HG02970 (cell line): ENCODE measurements at regions not wholly inside any gene's neighbourhood (a gene's known extent, or its start where the extent isn't known, plus 50 kb on each side); places are given as distances from the start of the nearest gene placed in this dataset.

Source experiments
- ATAC-seq: cut with Tn5 transposase; IDR thresholded peaks from one replicate; pipeline ENCODE4 v1.9.1; 2021; ENCODE audit warnings: mild to moderate bottlenecking, moderate library complexity, moderate number of reproducible peaks; ENCODE audit not compliant: unreplicated experiment, low FRiP score

DNA sequence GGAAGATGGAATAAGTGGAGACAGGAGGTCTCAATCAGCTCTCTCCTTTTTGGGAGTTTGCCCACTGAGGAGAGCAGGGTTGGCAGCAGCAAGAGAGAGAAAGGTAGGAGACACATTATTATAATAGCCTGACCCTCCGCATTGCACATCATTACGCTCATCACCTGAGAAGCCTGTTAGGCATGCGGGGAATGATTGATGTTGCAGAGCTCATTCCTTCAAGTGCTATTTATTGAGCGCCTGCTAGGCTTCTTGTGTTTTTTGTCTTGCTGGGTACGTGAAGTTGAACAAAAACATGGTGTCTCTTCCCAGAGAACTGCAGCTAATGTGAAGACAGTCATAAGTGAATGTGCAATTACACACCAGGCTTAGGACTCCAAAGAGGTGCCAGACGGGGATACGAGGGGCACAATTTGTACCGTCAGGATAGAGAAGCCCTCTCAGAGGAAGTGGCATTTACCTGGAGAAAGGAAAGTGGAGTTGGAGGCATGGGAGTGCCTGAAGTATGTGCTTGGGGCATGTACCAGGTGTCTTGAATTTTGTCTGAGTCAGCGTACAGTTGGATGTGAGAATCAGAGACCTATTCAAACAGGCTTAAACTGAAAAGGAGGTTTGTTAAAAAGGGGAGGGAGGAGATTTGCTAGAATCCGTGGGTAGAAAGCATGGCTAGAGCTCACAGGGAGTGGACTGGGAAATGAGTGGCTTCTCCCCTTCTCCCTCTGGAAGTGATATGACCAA lies 90.2 kb upstream of the SOD3 start:
- ATAC-seq, result no peak

DNA sequence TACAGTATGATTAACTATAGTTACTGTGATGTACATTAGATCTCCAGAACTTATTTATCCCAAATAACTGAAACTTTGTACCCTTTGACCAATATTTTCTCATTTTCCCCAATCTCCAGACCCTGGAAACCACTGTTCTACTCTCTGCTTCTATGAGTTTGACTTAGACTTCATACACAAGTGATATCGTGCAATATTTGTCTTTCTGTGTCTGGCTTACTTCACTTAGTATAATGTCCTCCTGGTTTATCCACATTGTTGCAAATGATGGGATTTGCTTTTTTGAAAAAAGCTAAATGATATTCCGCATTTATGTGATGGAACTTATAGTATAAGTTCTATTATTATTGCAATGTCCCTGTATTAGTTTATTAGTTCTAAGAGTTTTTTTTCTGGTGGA lies 81.8 kb upstream of the SOD3 start:
- no peak for ATAC-seq

DNA sequence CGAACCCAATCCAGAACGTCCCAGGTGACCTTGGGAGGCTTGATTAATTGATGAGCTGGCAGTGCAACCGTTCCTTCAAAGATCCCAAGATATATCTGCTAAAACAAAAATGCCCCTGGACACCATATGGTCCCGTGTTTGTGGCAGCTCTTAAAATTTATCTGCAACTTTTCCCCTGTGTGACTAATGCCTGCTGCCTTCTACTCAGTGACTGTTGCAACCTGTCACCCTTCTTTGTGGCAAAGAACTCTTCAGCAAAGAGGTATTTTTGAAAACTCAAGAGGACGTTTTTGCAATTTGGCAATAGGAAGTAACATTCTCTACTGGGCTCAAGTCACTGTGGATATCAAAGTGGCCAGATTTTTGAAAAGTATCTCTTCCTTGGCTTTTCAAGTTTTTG lies 75.8 kb upstream of the SOD3 start:
- no peak for ATAC-seq

DNA sequence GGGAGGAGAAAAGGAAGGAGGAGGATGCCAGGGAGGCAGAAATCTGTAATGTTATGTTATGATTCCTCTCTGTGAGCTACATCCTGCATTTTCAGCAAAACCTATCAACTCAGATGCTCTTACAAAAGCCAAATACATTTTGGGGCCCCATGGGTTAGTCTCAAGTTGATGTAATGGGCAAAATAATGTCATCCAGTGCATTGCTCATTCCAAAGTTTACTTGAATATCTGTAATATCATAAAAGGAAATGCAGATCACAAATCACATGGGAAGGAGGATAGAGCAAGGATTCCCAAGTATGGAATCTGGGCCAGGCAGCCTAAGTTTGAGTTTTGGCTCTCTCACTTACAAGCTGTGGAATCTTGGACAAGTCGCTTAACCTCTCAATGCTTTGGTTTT lies 74.9 kb upstream of the SOD3 start:
- no peak for ATAC-seq

DNA sequence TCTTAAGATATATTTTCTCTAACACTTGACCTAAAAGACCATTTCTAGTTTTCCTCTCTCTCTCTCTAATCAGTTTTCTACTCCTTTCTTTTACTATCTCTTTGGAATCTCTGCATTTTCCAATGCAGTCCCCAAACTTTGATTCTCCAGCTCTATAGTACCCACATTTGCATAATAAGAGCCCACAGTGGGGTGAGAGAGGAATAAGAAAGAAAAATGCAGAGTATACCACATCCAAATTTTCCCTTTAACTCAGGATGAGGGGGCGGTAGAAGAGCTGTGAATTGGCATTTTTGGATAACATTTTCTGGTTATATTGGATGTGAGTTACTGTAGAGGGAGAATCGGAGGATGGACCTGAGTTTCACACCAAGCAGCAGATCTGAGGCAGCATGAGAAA lies 74.4 kb upstream of the SOD3 start:
- ATAC-seq, result no peak

DNA sequence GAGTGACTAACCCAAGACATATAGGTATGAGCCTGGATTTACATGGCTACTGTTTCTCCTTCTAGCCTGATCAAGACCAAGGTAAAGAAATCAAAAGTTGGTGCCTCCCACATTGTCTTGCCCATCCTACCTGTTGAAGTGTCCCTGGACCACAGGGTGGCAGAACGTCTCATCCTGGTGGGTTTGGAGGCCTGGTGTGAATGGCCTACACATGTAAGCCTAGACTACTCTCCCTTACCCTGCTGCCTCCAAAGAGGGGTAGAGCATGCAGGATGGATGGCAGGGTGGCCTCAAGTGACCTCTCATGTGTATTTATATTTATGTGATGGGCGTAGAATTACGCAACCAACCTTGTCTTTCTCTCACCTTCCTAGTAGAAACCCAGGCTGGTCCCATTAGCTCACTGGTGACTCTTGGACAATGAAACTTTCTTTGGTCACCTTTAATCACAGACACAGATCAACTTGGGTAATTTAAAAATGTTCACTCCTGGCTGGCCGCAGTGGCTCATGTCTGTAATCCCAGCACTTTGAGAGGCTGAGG lies 73.3 kb upstream of the SOD3 start:
- ATAC-seq, result no peak

DNA sequence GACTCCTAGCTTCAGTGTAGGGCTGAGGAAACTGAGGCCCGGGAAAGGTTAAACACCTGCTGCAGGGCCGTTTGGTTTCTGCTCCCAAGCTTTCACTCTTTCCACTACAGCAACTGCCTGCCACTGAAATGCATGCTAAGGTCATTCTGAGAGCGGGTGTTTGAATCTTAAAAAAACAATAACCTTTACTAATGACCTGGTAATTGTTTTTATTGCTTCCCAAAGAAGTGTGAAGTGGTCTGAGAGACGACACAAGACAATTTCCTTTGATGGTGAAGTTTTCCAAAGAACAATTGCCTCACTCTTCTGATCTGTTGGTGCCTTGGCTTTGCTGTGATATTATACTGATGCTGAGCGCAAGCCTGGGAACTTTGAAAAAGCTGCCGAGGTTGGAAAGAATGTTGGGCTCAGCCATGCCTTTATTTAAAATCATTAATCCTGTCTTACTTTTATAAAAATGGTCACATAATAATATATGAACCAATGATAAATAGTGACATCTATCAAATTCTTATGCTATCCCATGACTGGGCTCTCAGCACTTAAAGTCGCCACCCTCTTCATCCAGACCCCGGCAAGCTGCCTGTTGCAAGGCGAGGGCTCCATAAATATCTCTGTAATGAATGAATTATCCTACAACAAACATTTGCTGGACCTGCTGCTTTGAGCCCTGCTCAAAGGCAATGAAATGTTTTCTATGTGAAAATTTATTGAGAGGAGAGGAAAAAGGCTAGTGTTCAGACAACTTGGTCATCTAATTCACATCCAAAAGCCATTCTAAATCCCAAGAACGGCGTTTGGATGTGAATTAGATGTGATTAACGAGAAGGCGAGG lies 67.8 kb upstream of the SOD3 start:
- ATAC-seq, result no peak

DNA sequence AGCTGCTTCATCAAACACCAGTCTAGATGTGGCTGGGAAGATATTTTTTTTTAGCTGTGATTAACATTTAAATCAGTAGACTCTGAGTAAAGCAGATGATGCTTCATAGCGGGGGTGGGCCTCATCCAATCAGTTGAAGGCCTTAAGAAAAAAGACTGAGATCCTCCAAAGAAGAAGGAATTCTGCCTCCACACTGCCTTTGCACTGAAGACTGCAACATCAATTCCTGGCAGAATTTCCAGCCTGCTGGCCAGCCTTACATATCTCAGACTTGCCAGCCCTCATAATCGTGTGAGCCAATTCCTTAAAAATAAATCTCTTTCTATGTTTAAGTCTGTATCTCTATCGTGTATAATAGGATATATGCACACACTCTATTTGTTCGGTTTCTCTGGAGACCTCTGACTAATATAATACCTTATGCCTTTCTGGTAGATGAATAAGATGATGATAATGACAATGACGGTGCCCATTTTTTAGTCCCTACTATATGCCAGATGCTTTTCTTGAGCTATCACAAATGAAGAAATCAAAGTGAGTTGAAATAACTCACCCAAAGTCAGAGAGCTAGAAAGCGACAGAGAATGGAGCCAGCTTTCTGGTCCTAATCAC lies 66.1 kb upstream of the SOD3 start:
- ATAC-seq, result no peak

DNA sequence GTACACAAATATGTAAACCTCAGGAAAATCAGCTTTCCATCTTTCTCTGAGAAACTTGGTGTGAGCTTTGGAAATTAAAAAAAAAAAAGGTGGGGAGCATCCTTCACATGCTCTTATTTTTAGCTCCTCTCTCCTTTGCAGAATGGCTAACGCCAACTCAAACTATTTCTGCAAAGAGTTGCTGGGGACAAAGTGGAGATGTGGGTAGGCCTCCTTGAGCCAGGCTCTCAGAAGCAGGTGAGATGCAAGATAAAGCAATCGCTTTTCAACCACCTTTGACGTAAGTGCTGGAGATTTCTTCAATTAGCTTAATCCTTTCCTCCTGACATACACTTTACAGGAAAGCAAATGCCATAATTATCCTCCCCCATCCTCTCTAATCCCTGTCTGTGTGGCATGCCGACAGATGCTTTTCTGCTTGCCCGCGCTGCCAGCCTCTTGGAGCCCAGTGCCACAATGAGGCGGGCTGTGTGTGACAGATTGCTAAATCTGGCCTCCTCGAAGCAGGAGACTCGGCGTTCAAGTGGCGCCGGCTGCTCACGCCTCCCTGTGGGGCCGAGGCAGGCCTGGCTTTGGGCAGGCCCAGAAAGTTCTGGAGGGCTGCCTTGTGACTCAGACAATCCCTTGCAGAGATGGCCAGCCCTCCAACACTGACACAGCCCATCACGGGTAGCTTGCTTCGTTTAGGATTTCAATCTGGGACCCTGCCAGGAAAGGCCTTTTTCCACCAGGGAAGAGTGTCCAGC lies 64.9 kb upstream of the SOD3 start:
- ATAC-seq, result no peak

DNA sequence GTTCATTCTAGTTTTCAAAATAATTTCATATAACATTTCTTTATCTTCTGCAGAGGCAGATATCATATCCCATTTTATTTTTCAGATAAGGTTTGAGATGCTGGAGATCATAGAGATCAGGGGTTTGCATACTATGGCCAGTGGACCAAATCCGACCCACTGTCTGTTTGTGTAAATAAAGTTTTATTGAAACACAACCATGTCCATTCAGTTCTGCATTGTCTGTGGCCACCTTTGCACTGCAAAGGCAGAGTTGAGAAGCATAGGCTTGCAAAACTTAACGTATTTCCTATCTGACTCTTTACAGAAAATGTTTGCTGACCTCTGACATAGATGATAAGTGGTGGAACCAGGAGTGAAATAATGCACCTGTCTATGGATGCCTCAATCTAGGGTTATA lies 63.9 kb upstream of the SOD3 start:
- no peak for ATAC-seq

DNA sequence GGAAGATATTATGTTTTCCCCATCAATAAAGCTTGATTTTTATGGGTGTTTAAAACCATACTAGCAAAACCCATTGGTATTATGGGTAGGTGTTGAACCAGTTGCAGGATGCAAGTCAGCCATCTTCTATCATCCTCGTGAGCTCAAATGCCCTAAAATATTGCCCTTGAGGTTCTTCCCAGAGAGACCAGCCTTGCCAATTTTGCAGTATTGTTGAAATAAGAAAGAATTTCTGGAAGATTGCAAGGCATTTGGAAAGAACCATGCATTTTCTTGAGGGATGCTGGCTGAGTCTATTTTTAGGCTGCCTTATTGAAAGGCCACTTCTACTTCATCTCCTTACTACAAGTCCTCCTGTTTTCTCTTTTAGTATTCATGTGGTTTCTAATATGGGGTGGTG lies 60.9 kb upstream of the SOD3 start:
- ATAC-seq, result no peak

DNA sequence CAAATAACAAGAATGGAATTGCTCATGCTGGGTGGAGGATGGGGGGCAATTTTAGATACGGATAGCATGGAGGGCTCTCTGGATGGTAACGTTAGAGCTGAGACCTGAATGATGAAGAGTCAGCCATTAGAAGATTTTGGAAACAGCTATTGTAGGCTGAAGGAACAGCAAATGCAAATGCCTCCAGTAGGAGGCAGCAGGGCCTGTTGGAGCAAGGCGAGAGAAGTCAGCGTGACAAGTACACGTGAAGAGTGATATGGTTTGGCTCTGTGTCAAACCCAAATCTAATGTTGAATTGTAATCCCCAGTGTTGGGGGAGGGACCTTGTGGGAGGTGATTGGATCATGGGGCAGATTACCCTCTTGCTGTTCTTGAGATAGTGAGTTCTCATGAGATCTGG lies 59.3 kb upstream of the SOD3 start:
- no peak for ATAC-seq

DNA sequence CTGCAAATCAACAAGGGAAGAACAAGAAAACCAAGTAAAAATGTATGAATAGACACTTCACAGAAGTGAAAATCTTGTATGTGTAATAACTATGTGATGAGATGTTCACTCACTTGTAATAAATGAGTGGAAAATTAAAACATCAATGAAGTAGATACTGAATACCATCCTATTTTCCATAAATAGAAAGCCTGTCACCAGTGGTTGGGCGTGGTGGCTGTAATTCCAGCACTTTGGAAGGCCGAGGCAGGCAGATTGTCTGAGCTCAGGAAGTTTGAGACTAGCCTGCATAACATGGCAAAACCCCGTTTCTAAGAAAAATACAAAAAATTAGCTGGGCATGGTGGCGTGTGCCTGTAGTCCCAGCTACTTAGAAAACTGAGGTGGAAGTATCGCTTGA lies 53.5 kb upstream of the SOD3 start:
- ATAC-seq, result no peak

DNA sequence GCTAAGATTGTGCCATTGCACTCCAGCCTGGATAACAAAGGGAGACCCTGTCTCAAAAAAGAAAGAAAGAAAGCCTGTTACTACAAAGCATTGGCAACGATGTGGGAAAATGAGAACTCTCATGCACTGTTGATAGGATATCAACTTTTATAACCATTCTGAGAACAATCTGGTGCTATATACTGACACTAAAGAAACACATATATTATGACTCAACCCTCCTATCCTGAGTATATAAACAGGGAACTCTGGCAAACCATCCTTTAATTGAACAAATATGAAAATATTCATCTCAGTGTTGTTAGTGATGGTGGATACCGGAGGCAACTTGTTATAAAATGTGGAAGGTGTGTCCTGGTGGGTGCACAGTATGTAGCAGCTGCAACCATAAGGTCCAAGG lies 53.0 kb upstream of the SOD3 start:
- ATAC-seq, result no peak

DNA sequence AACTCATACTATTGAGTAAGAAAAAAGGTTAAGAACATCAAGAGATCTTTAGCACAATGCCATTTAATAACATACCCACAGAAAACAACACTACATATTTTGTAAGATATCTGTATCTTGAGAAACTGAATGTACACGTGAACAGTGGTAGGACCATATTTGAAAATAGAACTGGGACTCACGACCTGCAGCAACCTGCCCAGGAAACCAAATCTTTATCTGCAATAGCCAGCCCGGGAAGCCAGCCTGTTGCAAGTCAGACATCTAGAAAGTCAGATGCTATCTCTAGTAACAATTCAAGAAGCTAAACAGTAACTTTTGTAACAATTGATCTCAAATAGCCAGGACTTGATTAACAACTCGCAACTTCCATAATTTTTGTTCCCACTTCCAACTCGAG lies 52.6 kb upstream of the SOD3 start:
- ATAC-seq, result no peak

DNA sequence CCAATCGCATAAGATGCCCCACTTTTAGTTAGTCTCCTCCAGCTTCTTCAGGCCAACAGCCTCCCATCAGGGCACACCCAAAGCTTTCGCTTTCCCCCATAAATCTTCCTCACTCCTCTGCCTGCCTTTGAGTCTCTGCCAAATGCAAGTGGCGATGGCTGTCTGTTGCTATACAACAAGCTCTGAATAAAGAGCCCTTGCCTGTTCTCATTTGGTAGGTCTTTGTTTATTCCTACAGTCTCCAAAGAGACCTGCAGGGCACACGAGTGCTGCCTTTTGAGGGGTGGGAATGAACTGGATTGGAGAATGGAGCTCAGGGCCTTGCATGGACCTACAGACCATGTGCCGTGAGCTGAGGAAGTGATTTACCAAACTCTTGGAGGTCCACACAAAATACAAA lies 52.2 kb upstream of the SOD3 start:
- ATAC-seq, result no peak

DNA sequence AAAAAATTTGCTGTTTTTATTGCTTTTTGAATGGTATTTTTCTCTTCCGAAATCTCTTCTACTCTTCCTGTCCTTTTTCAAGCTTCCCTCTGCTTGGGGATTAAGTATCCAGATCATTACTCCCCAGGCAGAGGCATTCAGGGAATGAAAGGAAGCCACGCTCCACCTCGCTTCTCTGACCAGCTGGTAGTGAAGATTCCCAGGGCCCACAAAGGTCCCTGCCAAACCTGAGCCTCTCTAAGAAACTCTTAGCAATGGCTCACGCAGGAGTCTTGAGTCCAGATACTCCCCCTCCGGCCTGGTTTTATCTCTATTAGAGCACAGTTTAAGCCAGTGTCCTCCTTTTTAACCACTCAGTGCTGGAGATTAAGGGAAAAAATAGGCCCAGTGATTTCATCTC lies 51.4 kb upstream of the SOD3 start:
- ATAC-seq, result no peak

DNA sequence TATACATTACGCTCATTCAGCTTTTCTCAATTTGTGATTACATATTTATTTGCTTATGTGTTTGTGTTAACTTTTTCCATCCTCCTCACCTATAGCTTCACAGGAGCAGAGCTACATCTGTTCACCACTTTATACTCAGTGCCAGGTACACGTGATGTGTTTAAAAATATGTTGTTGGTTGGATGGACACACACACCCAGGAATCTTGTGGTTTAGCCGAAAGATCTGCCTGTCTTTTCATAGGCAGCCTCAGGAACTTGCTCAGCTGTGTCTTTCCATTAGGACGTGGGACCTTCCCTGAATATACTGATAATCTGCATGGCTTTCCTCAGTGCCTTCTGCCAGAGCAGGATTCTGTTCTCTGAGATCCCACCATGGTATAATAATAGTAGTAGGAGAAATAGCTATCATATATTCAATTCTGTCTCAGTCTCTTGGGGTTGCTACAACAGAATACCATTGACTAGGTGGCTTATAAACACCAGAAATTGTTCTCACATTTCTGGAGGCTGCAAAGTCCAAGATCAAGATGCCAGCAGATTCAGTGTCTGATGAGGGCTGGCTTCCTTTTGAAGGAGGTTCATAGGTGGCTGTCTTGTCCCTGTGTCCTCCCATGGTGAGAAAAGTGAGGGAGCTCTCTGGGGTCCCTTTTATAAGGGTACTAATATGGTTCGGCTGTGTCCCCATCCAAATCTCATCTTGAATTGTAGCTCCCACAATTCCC lies 50.0 kb upstream of the SOD3 start:
- ATAC-seq, result no peak
